GM23248 (cell line): ENCODE measurements at regions not wholly inside any gene's neighbourhood (a gene's known extent, or its start where the extent isn't known, plus 50 kb on each side); places are given as distances from the start of the nearest gene placed in this dataset.

Experiments used
- DNase-seq: peaks from one replicate; pipeline ENCODE4 v3.0.0-alpha.2; 2015
- H2AFZ ChIP-seq: fragments of 200-600 bp; sonication (generic); 2 replicates; pipeline ENCODE4 v1.6.1; 2016; ENCODE audit warnings: antibody characterized with exemption
- H3F3A ChIP-seq: fragments of 200-600 bp; sonication (generic); 2 replicates; pipeline ENCODE4 v1.6.1; 2016; ENCODE audit warnings: mild to moderate bottlenecking, antibody characterized with exemption, mixed run types; ENCODE audit not compliant: insufficient read depth
- H3K27ac ChIP-seq: fragments of 200-600 bp; sonication (generic); 2 replicates; pipeline ENCODE4 v1.5.1; 2016; ENCODE audit warnings: mild to moderate bottlenecking
- H3K27me3 ChIP-seq: fragments of 200-600 bp; sonication (generic); replicated peaks from 2 replicates; pipeline ENCODE4 v1.6.1; 2016; ENCODE audit warnings: mild to moderate bottlenecking; ENCODE audit not compliant: insufficient read depth
- H3K36me3 ChIP-seq: fragments of 200-600 bp; sonication (generic); 2 replicates; pipeline ENCODE4 v1.6.1; 2016; ENCODE audit warnings: low read depth, mild to moderate bottlenecking
- H3K4me1 ChIP-seq: fragments of 200-600 bp; sonication (generic); 2 replicates; pipeline ENCODE4 v1.6.1; 2016; ENCODE audit warnings: mild to moderate bottlenecking; ENCODE audit not compliant: insufficient read depth
- H3K4me2 ChIP-seq: fragments of 200-600 bp; sonication (generic); one replicate; pipeline ENCODE4 v1.6.1; 2016; ENCODE audit warnings: mild to moderate bottlenecking; ENCODE audit not compliant: unreplicated experiment
- H3K4me3 ChIP-seq: fragments of 200-600 bp; sonication (generic); 2 replicates; pipeline ENCODE4 v1.5.1; 2016; ENCODE audit warnings: mild to moderate bottlenecking
- H3K79me2 ChIP-seq: fragments of 200-600 bp; sonication (generic); 2 replicates; pipeline ENCODE4 v1.6.1; 2016; ENCODE audit warnings: mild to moderate bottlenecking; ENCODE audit not compliant: insufficient read depth
- H3K9ac ChIP-seq: fragments of 200-600 bp; sonication (generic); 2 replicates; pipeline ENCODE4 v1.6.1; 2016; ENCODE audit warnings: mild to moderate bottlenecking
- H3K9me2 ChIP-seq: fragments of 200-600 bp; sonication (generic); 2 replicates; pipeline ENCODE4 v1.6.1; 2016; ENCODE audit warnings: mixed run types, mild to moderate bottlenecking, moderate library complexity; ENCODE audit not compliant: insufficient read depth
- H3K9me3 ChIP-seq: fragments of 200-600 bp; sonication (generic); one replicate; pipeline ENCODE4 v1.6.1; 2017; ENCODE audit warnings: low read depth
- H4K20me1 ChIP-seq: fragments of 200-600 bp; sonication (generic); 2 replicates; pipeline ENCODE4 v1.6.0; 2016; ENCODE audit not compliant: insufficient read depth
- EZH2 ChIP-seq: fragments of 200-600 bp; sonication (generic); IDR thresholded peaks from 2 replicates; pipeline ENCODE4 v1.6.1; 2018; ENCODE audit warnings: antibody characterized with exemption, mild to moderate bottlenecking; ENCODE audit not compliant: insufficient read depth, poor library complexity, severe bottlenecking
- EZH2phosphoT487 ChIP-seq: fragments of 200-600 bp; sonication (generic); IDR thresholded peaks from 2 replicates; pipeline ENCODE4 v1.6.1; 2018; ENCODE audit warnings: antibody characterized with exemption, moderate library complexity, mild to moderate bottlenecking, low read depth; ENCODE audit not compliant: insufficient read depth
- whole genome bisulfite sequencing, 2 experiments: methylation state at CpG; one replicate each; pipeline ENCODE4 v1.1.6; 2015 to 2017; ENCODE audit warnings: low lambda C conversion rate in 2 of 2, low coverage in 1 of 2; ENCODE audit errors: missing lambda C conversion rate in 2 of 2; 5-methylcytosine and 5-hydroxymethylcytosine counted together
- in situ Hi-C: fragments of 300-500 bp; cut with MboI; formaldehyde crosslinking; loops from 2 replicates; pipeline ENCODE4 v1.15.0; 2020

GRCh38 chr16:51429041-51429440, 278.0 kb upstream of the SALL1 start:
- no peaks in the 10 kb centered on the region for H3K9me3 ChIP-seq
- in situ Hi-C loops, result no loop called here
- no peaks in the 10 kb centered on the region for H3K36me3 ChIP-seq
- H3K4me3 ChIP-seq, result no peak overlapping the region
- H2AFZ ChIP-seq, result no peak overlapping the region
- H3K4me1 ChIP-seq, result peaks cover 19% of the 10 kb centered on the region
- H3F3A ChIP-seq, result peaks cover 21% of the 10 kb centered on the region
- no peak overlapping the region for H3K27ac ChIP-seq
- no peak overlapping the region for H3K9ac ChIP-seq
- no peak overlapping the region for H3K4me2 ChIP-seq
- no peak for TF ChIP-seq EZH2
- no peak for TF ChIP-seq EZH2phosphoT487
- no peaks in the 10 kb centered on the region for H3K27me3 ChIP-seq
- H3K79me2 ChIP-seq, result no peaks in the 10 kb centered on the region
- no peak for DNase-seq
- 90 to 94% methylated on average over 2 of the region's 2 CpGs for WGBS, 2 experiments
- no peaks in the 10 kb centered on the region for H4K20me1 ChIP-seq
- no peaks in the 10 kb centered on the region for H3K9me2 ChIP-seq

GRCh38 chr16:51427085-51427484, 276.0 kb upstream of the SALL1 start:
- WGBS, 2 experiments, result 50 to 57% methylated on average over 1 of the region's 1 CpG
- Histone ChIP-seq H3K27ac (no peak overlapping the region), H3K9ac (no peak overlapping the region), H2AFZ (no peak overlapping the region), H4K20me1 (no peaks in the 10 kb centered on the region), H3K4me2 (no peak overlapping the region), H3K36me3 (no peaks in the 10 kb centered on the region), H3K9me2 (no peaks in the 10 kb centered on the region), H3K27me3 (no peaks in the 10 kb centered on the region), H3K9me3 (no peaks in the 10 kb centered on the region), H3F3A (peaks cover 13% of the 10 kb centered on the region), H3K79me2 (no peaks in the 10 kb centered on the region), H3K4me1 (peaks cover 12% of the 10 kb centered on the region), H3K4me3 (no peak overlapping the region)
- in situ Hi-C loops, result no loop called here
- no peak for DNase-seq
- no peak for TF ChIP-seq EZH2phosphoT487
- no peak for TF ChIP-seq EZH2

GRCh38 chr16:51426276-51426675, 275.2 kb upstream of the SALL1 start:
- Histone ChIP-seq H3K9ac (no peak overlapping the region), H3K36me3 (no peaks in the 10 kb centered on the region), H3K4me1 (peaks cover 7% of the 10 kb centered on the region), H3K4me3 (no peak overlapping the region), H3K79me2 (no peaks in the 10 kb centered on the region), H3K27ac (no peak overlapping the region), H3K9me2 (no peaks in the 10 kb centered on the region), H3K9me3 (no peaks in the 10 kb centered on the region), H2AFZ (no peak overlapping the region), H3K4me2 (no peak overlapping the region), H4K20me1 (no peaks in the 10 kb centered on the region), H3K27me3 (no peaks in the 10 kb centered on the region), H3F3A (peaks cover 7% of the 10 kb centered on the region)
- no peak for TF ChIP-seq EZH2phosphoT487
- no peak for TF ChIP-seq EZH2
- 81 to 82% methylated on average over 5 of the region's 5 CpGs for WGBS, 2 experiments
- in situ Hi-C loops, result no loop called here
- DNase-seq, result no peak

- H3K27me3 ChIP-seq, result no peaks in the 10 kb centered on the region
These were observed 269.2 kb upstream of the SALL1 start for GRCh38 chr16:51420247-51420646.

GRCh38 chr16:51419768-51420167, 268.7 kb upstream of the SALL1 start:
- in situ Hi-C loops, result no loop called here
- no peaks in the 10 kb centered on the region for H3K4me1 ChIP-seq

More at GRCh38 chr16:51420247-51420646, 269.2 kb upstream of the SALL1 start:
- Histone ChIP-seq H3K9me2 (no peaks in the 10 kb centered on the region), H3K9me3 (no peaks in the 10 kb centered on the region), H3K36me3 (no peaks in the 10 kb centered on the region), H3K79me2 (no peaks in the 10 kb centered on the region), H3F3A (no peaks in the 10 kb centered on the region), H3K4me1 (no peaks in the 10 kb centered on the region), H3K27ac (no peak overlapping the region), H3K9ac (no peak overlapping the region), H3K4me3 (no peak overlapping the region), H3K4me2 (no peak overlapping the region), H4K20me1 (no peaks in the 10 kb centered on the region), H2AFZ (no peak overlapping the region)
- TF ChIP-seq EZH2 (no peak), EZH2phosphoT487 (no peak)
- in situ Hi-C loops, result no loop called here
- 64 to 74% methylated on average over 2 of the region's 2 CpGs for WGBS, 2 experiments
- no peak for DNase-seq

More at GRCh38 chr16:51419768-51420167, 268.7 kb upstream of the SALL1 start:
- Histone ChIP-seq H3K27ac (no peak overlapping the region), H4K20me1 (no peaks in the 10 kb centered on the region), H2AFZ (no peak overlapping the region), H3K9ac (no peak overlapping the region), H3K4me2 (no peak overlapping the region), H3K36me3 (no peaks in the 10 kb centered on the region), H3F3A (no peaks in the 10 kb centered on the region), H3K9me3 (no peaks in the 10 kb centered on the region), H3K27me3 (no peaks in the 10 kb centered on the region), H3K9me2 (no peaks in the 10 kb centered on the region), H3K79me2 (no peaks in the 10 kb centered on the region), H3K4me3 (no peak overlapping the region)
- peak; percentile 11 for DNase-seq
- 51 to 57% methylated on average over 2 of the region's 2 CpGs for WGBS, 2 experiments
- no peak for TF ChIP-seq EZH2
- no peak for TF ChIP-seq EZH2phosphoT487
